ENCODE measurements at regions not wholly inside any gene's neighbourhood (a gene's known extent, or its start where the extent isn't known, plus 50 kb on each side); places are given as distances from the start of the nearest gene placed in this dataset.

DNA sequence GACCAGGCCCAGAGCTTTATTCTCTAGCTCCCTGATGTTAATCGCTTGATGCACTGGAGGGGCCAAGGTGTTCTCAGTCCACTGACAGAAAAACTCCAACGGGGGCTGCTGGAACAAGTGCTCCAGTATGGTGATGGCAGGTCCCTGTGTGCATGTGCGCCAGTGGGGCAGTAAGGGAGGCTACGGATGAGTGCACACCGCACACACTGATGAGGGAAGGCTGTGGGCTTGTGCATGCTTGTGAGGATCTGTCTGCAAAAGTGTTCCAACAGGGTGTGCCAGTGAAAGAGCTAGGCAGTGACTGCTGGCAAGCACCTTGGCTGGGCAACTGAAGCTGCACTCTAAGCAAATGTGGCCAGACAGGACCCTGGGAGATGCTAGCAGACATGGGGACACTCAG lies 229.7 kb upstream of the FOXG1 start:
- TF ChIP-seq, protein P1, sequence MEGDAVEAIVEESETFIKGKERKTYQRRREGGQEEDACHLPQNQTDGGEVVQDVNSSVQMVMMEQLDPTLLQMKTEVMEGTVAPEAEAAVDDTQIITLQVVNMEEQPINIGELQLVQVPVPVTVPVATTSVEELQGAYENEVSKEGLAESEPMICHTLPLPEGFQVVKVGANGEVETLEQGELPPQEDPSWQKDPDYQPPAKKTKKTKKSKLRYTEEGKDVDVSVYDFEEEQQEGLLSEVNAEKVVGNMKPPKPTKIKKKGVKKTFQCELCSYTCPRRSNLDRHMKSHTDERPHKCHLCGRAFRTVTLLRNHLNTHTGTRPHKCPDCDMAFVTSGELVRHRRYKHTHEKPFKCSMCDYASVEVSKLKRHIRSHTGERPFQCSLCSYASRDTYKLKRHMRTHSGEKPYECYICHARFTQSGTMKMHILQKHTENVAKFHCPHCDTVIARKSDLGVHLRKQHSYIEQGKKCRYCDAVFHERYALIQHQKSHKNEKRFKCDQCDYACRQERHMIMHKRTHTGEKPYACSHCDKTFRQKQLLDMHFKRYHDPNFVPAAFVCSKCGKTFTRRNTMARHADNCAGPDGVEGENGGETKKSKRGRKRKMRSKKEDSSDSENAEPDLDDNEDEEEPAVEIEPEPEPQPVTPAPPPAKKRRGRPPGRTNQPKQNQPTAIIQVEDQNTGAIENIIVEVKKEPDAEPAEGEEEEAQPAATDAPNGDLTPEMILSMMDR (IDR thresholded peaks at IDR 0.05; ENCODE audit: low read depth, low read length, missing control alignments) = no peak
- no peak for DNase-seq (ENCODE audit: low read depth)
- no peak overlapping the region for H3K4me3 ChIP-seq (ENCODE audit: low read depth, low read length)
- in situ Hi-C loops (cut with HindIII; ENCODE audit: low sequenced_read_pairs) = no loop called here

- TF ChIP-seq, protein P1 (IDR thresholded peaks at IDR 0.05; ENCODE audit: low read depth, low read length, missing control alignments) = no peak
- no peak overlapping the region for H3K4me3 ChIP-seq (ENCODE audit: low read depth, low read length)
- peak; percentile 19 for DNase-seq (ENCODE audit: low read depth)
- in situ Hi-C loops (cut with HindIII; ENCODE audit: low sequenced_read_pairs) = no loop called here
Measured at GRCh38 chr14:28542040-28542439, 224.5 kb upstream of the FOXG1 start.

DNA sequence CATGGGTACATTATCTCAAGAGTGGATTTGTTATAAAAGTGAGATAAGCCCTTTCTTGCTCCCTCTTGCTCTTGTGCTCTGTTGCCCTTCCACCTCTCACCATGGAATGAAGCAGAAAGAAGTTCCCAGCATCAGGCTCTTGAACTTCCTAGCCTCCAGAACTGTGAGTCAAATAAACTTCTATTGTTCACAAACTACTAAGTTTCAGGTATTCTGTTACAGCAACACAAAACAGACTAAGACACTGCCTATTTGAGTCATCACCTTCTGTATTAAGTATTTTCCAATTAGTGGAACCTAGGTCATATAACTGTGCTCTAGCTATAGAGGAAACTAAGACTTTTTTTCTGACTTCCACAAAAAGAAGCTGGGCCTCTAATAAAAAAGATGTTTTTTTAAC lies 201.2 kb upstream of the FOXG1 start:
- TF ChIP-seq, protein P1 (IDR thresholded peaks at IDR 0.05; ENCODE audit: low read depth, low read length, missing control alignments) = no peak
- in situ Hi-C loops (cut with HindIII; ENCODE audit: low sequenced_read_pairs) = no loop called here
- H3K4me3 ChIP-seq (ENCODE audit: low read depth, low read length) = no peak overlapping the region
- DNase-seq (ENCODE audit: low read depth) = no peak

- in situ Hi-C loops (cut with HindIII; ENCODE audit: low sequenced_read_pairs) = no loop called here
- no peak overlapping the region for H3K4me3 ChIP-seq (ENCODE audit: low read depth, low read length)
- TF ChIP-seq, protein P1 (IDR thresholded peaks at IDR 0.05; ENCODE audit: low read depth, low read length, missing control alignments) = no peak
- no peak for DNase-seq (ENCODE audit: low read depth)
Measured at GRCh38 chr14:28570391-28570790, 196.2 kb upstream of the FOXG1 start.

GRCh38 chr14:28571636-28572035 lies 195.0 kb upstream of the FOXG1 start:
- no peak overlapping the region for H3K4me3 ChIP-seq (ENCODE audit: low read depth, low read length)
- TF ChIP-seq, protein P1 (IDR thresholded peaks at IDR 0.05; ENCODE audit: low read depth, low read length, missing control alignments) = no peak
- in situ Hi-C loops (cut with HindIII; ENCODE audit: low sequenced_read_pairs) = no loop called here
- DNase-seq (ENCODE audit: low read depth) = no peak

- no peak for DNase-seq (ENCODE audit: low read depth)
- no peak overlapping the region for H3K4me3 ChIP-seq (ENCODE audit: low read depth, low read length)
- TF ChIP-seq, protein P1 (IDR thresholded peaks at IDR 0.05; ENCODE audit: low read depth, low read length, missing control alignments) = no peak
- in situ Hi-C loops (cut with HindIII; ENCODE audit: low sequenced_read_pairs) = no loop called here
Measured at GRCh38 chr14:28576523-28576922, 190.1 kb upstream of the FOXG1 start.

DNA sequence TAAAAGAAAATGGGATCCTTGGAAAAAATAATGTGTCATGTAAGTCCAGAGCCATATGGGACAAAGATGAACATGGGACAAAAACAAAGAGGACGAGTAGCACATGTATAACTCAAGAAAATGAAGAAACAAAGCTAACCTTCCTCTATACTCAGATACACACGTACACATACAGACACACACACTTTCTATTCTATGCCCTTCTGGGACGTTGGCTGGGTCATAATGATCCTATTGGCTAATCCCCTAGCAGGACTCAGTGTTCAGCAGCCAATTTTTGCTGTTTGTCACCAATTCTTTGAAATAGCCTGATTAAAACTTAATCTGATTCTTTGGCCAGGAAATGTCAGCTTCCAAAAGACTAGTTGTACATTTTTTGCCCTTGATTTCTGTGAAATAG lies 189.4 kb upstream of the FOXG1 start:
- TF ChIP-seq, protein P1 (IDR thresholded peaks at IDR 0.05; ENCODE audit: low read depth, low read length, missing control alignments) = no peak
- DNase-seq (ENCODE audit: low read depth) = no peak
- H3K4me3 ChIP-seq (ENCODE audit: low read depth, low read length) = no peak overlapping the region
- in situ Hi-C loops (cut with HindIII; ENCODE audit: low sequenced_read_pairs) = no loop called here
